ENCODE measurements at regions not wholly inside any gene's neighbourhood (a gene's known extent, or its start where the extent isn't known, plus 50 kb on each side); places are given as distances from the start of the nearest gene placed in this dataset.

DNA sequence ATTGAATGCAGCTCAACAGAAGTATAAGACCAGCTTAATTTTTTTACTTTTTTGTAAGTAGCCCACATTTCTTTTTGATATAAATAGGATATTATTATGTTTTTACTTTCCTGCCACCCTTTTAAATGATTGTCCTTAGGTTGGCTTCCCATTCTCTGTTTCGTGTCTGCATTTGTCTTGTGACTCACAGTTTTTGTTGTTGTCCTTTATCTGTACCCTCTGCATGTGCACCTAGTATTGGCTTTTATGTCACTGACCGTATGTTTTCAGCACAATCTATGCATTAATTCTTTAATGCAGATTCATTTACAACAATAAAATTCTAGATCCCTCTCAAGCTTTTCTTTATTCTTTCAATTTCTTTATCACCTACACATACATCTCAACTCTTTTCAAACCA, 474.2 kb upstream of the FANCL start:
- no TSS peak for BruUV-seq (replicated peaks)
- H3K79me2 ChIP-seq (ENCODE audit: control insufficient read depth, insufficient read depth, low read length) = no peaks in the 10 kb centered on the region
- TF ChIP-seq POLR2AphosphoS5 (IDR thresholded peaks at IDR 0.05; ENCODE audit: low read length) (no peak), MEF2B (IDR thresholded peaks at IDR 0.05; ENCODE audit: partially characterized antibody, poor library complexity, severe bottlenecking) (no peak), ATF2 (IDR thresholded peaks at IDR 0.05; ENCODE audit: low read length) (no peak), RB1 (IDR thresholded peaks at IDR 0.05; ENCODE audit: borderline replicate concordance) (no peak), FOS (IDR thresholded peaks at IDR 0.05; ENCODE audit: borderline replicate concordance, extremely low read depth, insufficient read length) (no peak)
- FAIRE-seq (no peak), ATAC-seq (no peak), DNase-seq (ENCODE audit: low read depth, low spot score) (no peak)
- in situ Hi-C loops (cut with MboI) (no loop called here), intact Hi-C loops (cut with micrococcal nuclease; ENCODE audit: unreplicated experiment) (no loop called here)
- SMC1A ChIA-PET (ENCODE audit: uncharacterized antibody, unreplicated experiment) = no interaction called here
- H3K27me3 ChIP-seq (replicated peaks in 1 of 2; ENCODE audit: control insufficient read depth in 2 of 2, insufficient read depth in 2 of 2, low read length in 1 of 2) = no peaks in the 10 kb centered on the region
- no peak overlapping the region for H3K4me2 ChIP-seq (ENCODE audit: control insufficient read depth, insufficient read depth)
- no peak overlapping the region for H2AFZ ChIP-seq (ENCODE audit: control insufficient read depth, low read depth, low read length)
- no peaks in the 10 kb centered on the region for H4K20me1 ChIP-seq (ENCODE audit: control insufficient read depth, insufficient read depth)
- no peak overlapping the region for H3K4me3 ChIP-seq
- POLR2A ChIA-PET = no interaction called here
- H3K4me1 ChIP-seq (ENCODE audit: control insufficient read depth, insufficient read depth, low read length) = no peaks in the 10 kb centered on the region
- 26% methylated on average over 2 of the region's 2 CpGs for WGBS (ENCODE audit: insufficient coverage, insufficient replicate concordance, low lambda C conversion rate, missing lambda C conversion rate)
- no peaks in the 10 kb centered on the region for H3K36me3 ChIP-seq (ENCODE audit: control insufficient read depth in 2 of 2, insufficient read depth in 2 of 2, low read length in 1 of 2)
- no peak overlapping the region for H3K9ac ChIP-seq (ENCODE audit: control insufficient read depth, insufficient read depth, low read length)
- no peak overlapping the region for H3K27ac ChIP-seq (ENCODE audit: control insufficient read depth, insufficient read depth)
- RAD21 ChIA-PET (ENCODE audit: unreplicated experiment) = no interaction called here
- no peaks in the 10 kb centered on the region for H3K9me3 ChIP-seq (replicated peaks; ENCODE audit: control insufficient read depth, insufficient read depth, low read length)
- CTCF ChIA-PET = no interaction called here

- in situ Hi-C loops (cut with MboI) = no loop called here
- 36% methylated on average over 7 of the region's 7 CpGs for WGBS (ENCODE audit: insufficient coverage, insufficient replicate concordance, low lambda C conversion rate, missing lambda C conversion rate)
- Histone ChIP-seq H3K4me1 (ENCODE audit: control insufficient read depth, insufficient read depth, low read length) (no peaks in the 10 kb centered on the region), H3K36me3 (ENCODE audit: control insufficient read depth in 2 of 2, insufficient read depth in 2 of 2, low read length in 1 of 2) (no peaks in the 10 kb centered on the region), H3K9me3 (replicated peaks; ENCODE audit: control insufficient read depth, insufficient read depth, low read length) (no peaks in the 10 kb centered on the region), H3K79me2 (ENCODE audit: control insufficient read depth, insufficient read depth, low read length) (no peaks in the 10 kb centered on the region), H3K27ac (ENCODE audit: control insufficient read depth, insufficient read depth) (no peak overlapping the region), H3K9ac (ENCODE audit: control insufficient read depth, insufficient read depth, low read length) (no peak overlapping the region), H3K27me3 (replicated peaks in 1 of 2; ENCODE audit: control insufficient read depth in 2 of 2, insufficient read depth in 2 of 2, low read length in 1 of 2) (no peaks in the 10 kb centered on the region), H4K20me1 (ENCODE audit: control insufficient read depth, insufficient read depth) (no peaks in the 10 kb centered on the region), H3K4me3 (no peak overlapping the region), H3K4me2 (ENCODE audit: control insufficient read depth, insufficient read depth) (no peak overlapping the region), H2AFZ (ENCODE audit: control insufficient read depth, low read depth, low read length) (no peak overlapping the region)
- SMC1A ChIA-PET (ENCODE audit: uncharacterized antibody, unreplicated experiment) = no interaction called here
- no TSS peak for BruUV-seq (replicated peaks)
- FAIRE-seq (no peak), ATAC-seq (no peak), DNase-seq (ENCODE audit: low read depth, low spot score) (no peak)
- POLR2A ChIA-PET = no interaction called here
- intact Hi-C loops (cut with micrococcal nuclease; ENCODE audit: unreplicated experiment) = no loop called here
- CTCF ChIA-PET = no interaction called here
- RAD21 ChIA-PET (ENCODE audit: unreplicated experiment) = no interaction called here
- TF ChIP-seq, protein P1, sequence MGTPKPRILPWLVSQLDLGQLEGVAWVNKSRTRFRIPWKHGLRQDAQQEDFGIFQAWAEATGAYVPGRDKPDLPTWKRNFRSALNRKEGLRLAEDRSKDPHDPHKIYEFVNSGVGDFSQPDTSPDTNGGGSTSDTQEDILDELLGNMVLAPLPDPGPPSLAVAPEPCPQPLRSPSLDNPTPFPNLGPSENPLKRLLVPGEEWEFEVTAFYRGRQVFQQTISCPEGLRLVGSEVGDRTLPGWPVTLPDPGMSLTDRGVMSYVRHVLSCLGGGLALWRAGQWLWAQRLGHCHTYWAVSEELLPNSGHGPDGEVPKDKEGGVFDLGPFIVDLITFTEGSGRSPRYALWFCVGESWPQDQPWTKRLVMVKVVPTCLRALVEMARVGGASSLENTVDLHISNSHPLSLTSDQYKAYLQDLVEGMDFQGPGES (IDR thresholded peaks at IDR 0.05) = no peak
- TF ChIP-seq FOXM1 (IDR thresholded peaks at IDR 0.05; ENCODE audit: low read depth, low read length) (no peak), ZSCAN29 (IDR thresholded peaks at IDR 0.05) (no peak), NRF1 (conservative IDR thresholded peaks at IDR 0.05; ENCODE audit: low read depth, low read length) (no peak)
- TF ChIP-seq, protein P2, sequence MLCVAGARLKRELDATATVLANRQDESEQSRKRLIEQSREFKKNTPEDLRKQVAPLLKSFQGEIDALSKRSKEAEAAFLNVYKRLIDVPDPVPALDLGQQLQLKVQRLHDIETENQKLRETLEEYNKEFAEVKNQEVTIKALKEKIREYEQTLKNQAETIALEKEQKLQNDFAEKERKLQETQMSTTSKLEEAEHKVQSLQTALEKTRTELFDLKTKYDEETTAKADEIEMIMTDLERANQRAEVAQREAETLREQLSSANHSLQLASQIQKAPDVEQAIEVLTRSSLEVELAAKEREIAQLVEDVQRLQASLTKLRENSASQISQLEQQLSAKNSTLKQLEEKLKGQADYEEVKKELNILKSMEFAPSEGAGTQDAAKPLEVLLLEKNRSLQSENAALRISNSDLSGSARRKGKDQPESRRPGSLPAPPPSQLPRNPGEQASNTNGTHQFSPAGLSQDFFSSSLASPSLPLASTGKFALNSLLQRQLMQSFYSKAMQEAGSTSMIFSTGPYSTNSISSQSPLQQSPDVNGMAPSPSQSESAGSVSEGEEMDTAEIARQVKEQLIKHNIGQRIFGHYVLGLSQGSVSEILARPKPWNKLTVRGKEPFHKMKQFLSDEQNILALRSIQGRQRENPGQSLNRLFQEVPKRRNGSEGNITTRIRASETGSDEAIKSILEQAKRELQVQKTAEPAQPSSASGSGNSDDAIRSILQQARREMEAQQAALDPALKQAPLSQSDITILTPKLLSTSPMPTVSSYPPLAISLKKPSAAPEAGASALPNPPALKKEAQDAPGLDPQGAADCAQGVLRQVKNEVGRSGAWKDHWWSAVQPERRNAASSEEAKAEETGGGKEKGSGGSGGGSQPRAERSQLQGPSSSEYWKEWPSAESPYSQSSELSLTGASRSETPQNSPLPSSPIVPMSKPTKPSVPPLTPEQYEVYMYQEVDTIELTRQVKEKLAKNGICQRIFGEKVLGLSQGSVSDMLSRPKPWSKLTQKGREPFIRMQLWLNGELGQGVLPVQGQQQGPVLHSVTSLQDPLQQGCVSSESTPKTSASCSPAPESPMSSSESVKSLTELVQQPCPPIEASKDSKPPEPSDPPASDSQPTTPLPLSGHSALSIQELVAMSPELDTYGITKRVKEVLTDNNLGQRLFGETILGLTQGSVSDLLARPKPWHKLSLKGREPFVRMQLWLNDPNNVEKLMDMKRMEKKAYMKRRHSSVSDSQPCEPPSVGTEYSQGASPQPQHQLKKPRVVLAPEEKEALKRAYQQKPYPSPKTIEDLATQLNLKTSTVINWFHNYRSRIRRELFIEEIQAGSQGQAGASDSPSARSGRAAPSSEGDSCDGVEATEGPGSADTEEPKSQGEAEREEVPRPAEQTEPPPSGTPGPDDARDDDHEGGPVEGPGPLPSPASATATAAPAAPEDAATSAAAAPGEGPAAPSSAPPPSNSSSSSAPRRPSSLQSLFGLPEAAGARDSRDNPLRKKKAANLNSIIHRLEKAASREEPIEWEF (IDR thresholded peaks at IDR 0.05; ENCODE audit: insufficient replicate concordance, low read depth, low read length) = no peak
Measured at GRCh38 chr2:58714238-58714637, 473.1 kb upstream of the FANCL start.

All from GM12878 (cell line).